ENCODE measurements at regions not wholly inside any gene's neighbourhood (a gene's known extent, or its start where the extent isn't known, plus 50 kb on each side); places are given as distances from the start of the nearest gene placed in this dataset.

DNA sequence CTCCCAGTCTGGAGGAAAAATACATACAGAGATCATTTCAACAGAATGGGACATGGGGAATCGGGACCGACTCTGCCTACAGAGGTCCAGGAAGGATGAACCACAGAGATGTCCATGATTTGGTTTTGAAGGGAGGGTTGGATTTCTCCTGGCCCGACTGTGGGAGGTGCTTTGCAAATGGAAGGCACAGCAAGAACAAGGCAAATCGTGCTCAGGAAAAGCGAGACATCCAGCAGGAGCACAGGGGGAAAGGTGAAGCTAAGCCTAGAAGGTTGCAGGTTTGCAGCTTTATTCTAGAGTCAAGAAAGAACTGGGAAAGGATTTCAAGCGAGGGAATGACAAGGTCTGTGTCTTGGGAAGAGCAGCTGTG is 181.9 kb downstream of the OPA1 start:
- TF ChIP-seq, protein P1, sequence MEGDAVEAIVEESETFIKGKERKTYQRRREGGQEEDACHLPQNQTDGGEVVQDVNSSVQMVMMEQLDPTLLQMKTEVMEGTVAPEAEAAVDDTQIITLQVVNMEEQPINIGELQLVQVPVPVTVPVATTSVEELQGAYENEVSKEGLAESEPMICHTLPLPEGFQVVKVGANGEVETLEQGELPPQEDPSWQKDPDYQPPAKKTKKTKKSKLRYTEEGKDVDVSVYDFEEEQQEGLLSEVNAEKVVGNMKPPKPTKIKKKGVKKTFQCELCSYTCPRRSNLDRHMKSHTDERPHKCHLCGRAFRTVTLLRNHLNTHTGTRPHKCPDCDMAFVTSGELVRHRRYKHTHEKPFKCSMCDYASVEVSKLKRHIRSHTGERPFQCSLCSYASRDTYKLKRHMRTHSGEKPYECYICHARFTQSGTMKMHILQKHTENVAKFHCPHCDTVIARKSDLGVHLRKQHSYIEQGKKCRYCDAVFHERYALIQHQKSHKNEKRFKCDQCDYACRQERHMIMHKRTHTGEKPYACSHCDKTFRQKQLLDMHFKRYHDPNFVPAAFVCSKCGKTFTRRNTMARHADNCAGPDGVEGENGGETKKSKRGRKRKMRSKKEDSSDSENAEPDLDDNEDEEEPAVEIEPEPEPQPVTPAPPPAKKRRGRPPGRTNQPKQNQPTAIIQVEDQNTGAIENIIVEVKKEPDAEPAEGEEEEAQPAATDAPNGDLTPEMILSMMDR (IDR thresholded peaks at IDR 0.05): no peak
- no peak for TF ChIP-seq POLR2A (IDR thresholded peaks at IDR 0.05)

Measured in adrenal gland (tissue), 5 donors.